ENCODE measurements at regions not wholly inside any gene's neighbourhood (a gene's known extent, or its start where the extent isn't known, plus 50 kb on each side); places are given as distances from the start of the nearest gene placed in this dataset.

GRCh38 chr10:131674130-131674529 lies 226.7 kb upstream of the PPP2R2D start:
- no peaks in the 10 kb centered on the region for H3K4me1 Mint-ChIP-seq (ENCODE audit: low read depth, unreplicated experiment)
- no peak overlapping the region for H3K27ac Mint-ChIP-seq (ENCODE audit: unreplicated experiment)
- no peak for DNase-seq
- H3K4me3 Mint-ChIP-seq (ENCODE audit: low read depth, unreplicated experiment), result no peak overlapping the region
- CTCF ChIA-PET, result interaction anchor here (0.5 kb wide), 1 partner anchor 85 kb away, joined by 3 read pairs; no protein-coding TSS in a partner anchor
- BruUV-seq (replicated peaks), result no TSS peak
- H3K27me3 Mint-ChIP-seq (ENCODE audit: unreplicated experiment), result peaks cover 22% of the 10 kb centered on the region
- no peaks in the 10 kb centered on the region for H3K36me3 Mint-ChIP-seq (ENCODE audit: insufficient read depth, unreplicated experiment)
- intact Hi-C loops (cut with micrococcal nuclease; ENCODE audit: unreplicated experiment), result no loop called here
- peaks cover 5% of the 10 kb centered on the region for H3K9me3 Mint-ChIP-seq (ENCODE audit: low read depth, unreplicated experiment)
- TF ChIP-seq, protein P1, sequence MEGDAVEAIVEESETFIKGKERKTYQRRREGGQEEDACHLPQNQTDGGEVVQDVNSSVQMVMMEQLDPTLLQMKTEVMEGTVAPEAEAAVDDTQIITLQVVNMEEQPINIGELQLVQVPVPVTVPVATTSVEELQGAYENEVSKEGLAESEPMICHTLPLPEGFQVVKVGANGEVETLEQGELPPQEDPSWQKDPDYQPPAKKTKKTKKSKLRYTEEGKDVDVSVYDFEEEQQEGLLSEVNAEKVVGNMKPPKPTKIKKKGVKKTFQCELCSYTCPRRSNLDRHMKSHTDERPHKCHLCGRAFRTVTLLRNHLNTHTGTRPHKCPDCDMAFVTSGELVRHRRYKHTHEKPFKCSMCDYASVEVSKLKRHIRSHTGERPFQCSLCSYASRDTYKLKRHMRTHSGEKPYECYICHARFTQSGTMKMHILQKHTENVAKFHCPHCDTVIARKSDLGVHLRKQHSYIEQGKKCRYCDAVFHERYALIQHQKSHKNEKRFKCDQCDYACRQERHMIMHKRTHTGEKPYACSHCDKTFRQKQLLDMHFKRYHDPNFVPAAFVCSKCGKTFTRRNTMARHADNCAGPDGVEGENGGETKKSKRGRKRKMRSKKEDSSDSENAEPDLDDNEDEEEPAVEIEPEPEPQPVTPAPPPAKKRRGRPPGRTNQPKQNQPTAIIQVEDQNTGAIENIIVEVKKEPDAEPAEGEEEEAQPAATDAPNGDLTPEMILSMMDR (IDR thresholded peaks at IDR 0.05; ENCODE audit: unreplicated experiment), result no peak

GRCh38 chr10:131675104-131675503 lies 225.7 kb upstream of the PPP2R2D start:
- H3K36me3 Mint-ChIP-seq (ENCODE audit: insufficient read depth, unreplicated experiment), result no peaks in the 10 kb centered on the region
- no peak overlapping the region for H3K27ac Mint-ChIP-seq (ENCODE audit: unreplicated experiment)
- no peak for DNase-seq
- TF ChIP-seq, protein P1 (IDR thresholded peaks at IDR 0.05; ENCODE audit: unreplicated experiment), result no peak
- peaks cover 18% of the 10 kb centered on the region for H3K27me3 Mint-ChIP-seq (ENCODE audit: unreplicated experiment)
- no peaks in the 10 kb centered on the region for H3K4me1 Mint-ChIP-seq (ENCODE audit: low read depth, unreplicated experiment)
- CTCF ChIA-PET, result no interaction called here
- H3K9me3 Mint-ChIP-seq (ENCODE audit: low read depth, unreplicated experiment), result peaks cover 5% of the 10 kb centered on the region
- H3K4me3 Mint-ChIP-seq (ENCODE audit: low read depth, unreplicated experiment), result no peak overlapping the region
- BruUV-seq (replicated peaks), result no TSS peak
- intact Hi-C loops (cut with micrococcal nuclease; ENCODE audit: unreplicated experiment), result no loop called here

DNA sequence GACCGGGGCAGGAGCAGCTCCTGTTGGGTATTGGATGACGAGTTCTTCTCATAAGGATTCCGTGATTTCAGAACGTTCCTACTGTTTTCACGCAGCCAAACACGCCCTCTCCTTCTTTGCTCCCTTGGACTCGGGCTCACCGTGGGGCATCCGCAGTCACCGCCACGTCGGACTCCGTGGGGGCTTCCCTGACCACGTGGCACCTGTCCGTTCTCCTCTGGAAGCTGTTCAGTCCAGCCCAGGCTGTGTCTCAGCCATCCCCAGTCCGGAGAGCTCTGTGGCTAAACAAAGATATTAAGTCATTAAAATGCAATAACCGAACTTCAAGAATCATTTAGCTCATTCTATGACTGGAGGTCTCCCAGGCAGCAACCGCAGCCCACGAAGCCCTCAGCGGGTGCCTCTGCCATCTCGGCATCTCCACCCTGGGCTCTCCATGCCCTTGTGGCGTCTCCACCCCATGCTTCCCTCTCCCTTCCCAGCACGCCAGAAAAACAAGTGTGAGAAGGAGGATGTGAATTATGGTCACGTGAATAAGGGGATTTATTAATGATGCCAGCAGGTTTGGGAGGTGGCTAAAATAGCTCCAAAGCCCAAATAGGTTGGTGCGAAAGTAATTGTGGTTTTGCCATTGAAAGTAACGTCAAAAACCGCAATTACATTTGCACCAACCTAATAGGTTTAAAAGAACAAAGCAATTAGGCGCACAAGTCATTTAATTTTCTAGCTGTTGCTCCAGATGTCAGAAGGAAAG lies 224.6 kb upstream of the PPP2R2D start:
- no peak overlapping the region for H3K27ac Mint-ChIP-seq (ENCODE audit: unreplicated experiment)
- TF ChIP-seq, protein P1 (IDR thresholded peaks at IDR 0.05; ENCODE audit: unreplicated experiment), result no peak
- intact Hi-C loops (cut with micrococcal nuclease; ENCODE audit: unreplicated experiment), result no loop called here
- no peak overlapping the region for H3K4me3 Mint-ChIP-seq (ENCODE audit: low read depth, unreplicated experiment)
- peaks cover 5% of the 10 kb centered on the region for H3K9me3 Mint-ChIP-seq (ENCODE audit: low read depth, unreplicated experiment)
- DNase-seq, result no peak
- peaks cover 14% of the 10 kb centered on the region for H3K27me3 Mint-ChIP-seq (ENCODE audit: unreplicated experiment)
- no peaks in the 10 kb centered on the region for H3K4me1 Mint-ChIP-seq (ENCODE audit: low read depth, unreplicated experiment)
- CTCF ChIA-PET, result no interaction called here
- no peaks in the 10 kb centered on the region for H3K36me3 Mint-ChIP-seq (ENCODE audit: insufficient read depth, unreplicated experiment)
- no TSS peak for BruUV-seq (replicated peaks)

DNA sequence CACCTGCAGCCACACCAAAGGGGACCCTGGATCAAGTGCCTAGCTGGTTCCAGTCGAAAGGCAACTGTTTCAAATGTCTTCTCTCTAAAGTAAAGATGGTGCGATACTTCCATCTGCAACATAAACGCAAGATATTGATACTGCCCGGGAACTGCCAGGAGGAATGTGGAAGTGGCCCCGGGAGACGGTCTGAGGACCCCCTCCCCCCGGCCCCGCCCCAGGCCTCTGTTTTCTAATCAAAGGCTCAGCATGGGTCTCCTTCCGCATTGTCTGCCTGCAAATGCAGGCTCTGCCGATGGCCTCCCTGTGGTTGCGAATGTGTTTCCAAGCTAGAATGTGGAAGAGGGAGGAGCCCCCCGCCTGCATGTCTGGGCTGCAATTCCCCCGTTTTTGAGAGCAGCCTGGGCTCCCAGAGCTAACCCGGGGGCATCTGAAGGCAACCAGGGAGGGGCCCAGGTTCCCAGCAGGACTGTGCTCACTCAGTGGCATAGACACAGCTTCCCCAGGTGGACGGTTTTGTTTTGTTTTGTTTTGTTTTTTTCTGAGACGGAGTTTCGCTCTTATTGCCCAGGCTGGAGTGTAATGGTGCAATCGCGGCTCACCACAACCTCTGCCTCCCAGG lies 223.9 kb upstream of the PPP2R2D start:
- Mint-ChIP-seq H3K9me3 (ENCODE audit: low read depth, unreplicated experiment) (peaks cover 5% of the 10 kb centered on the region), H3K27me3 (ENCODE audit: unreplicated experiment) (peaks cover 14% of the 10 kb centered on the region), H3K4me1 (ENCODE audit: low read depth, unreplicated experiment) (no peaks in the 10 kb centered on the region), H3K4me3 (ENCODE audit: low read depth, unreplicated experiment) (no peak overlapping the region), H3K36me3 (ENCODE audit: insufficient read depth, unreplicated experiment) (no peaks in the 10 kb centered on the region), H3K27ac (ENCODE audit: unreplicated experiment) (no peak overlapping the region)
- TF ChIP-seq, protein P1 (IDR thresholded peaks at IDR 0.05; ENCODE audit: unreplicated experiment), result no peak
- no peak for DNase-seq
- CTCF ChIA-PET, result interaction anchor here (0.7 kb wide), 1 partner anchor 22 kb away, joined by 8 read pairs; no protein-coding TSS in a partner anchor
- no TSS peak for BruUV-seq (replicated peaks)
- intact Hi-C loops (cut with micrococcal nuclease; ENCODE audit: unreplicated experiment), result no loop called here

All from Calu3 (cell line).